Astrocyte of the spinal cord (primary cell): ENCODE measurements at regions not wholly inside any gene's neighbourhood (a gene's known extent, or its start where the extent isn't known, plus 50 kb on each side); places are given as distances from the start of the nearest gene placed in this dataset.

ENCODE experiments used
- DNase-seq: peaks from one replicate; pipeline ENCODE4 v3.0.0; 2011; ENCODE audit warnings: low read depth, low spot score
- H3K4me3 ChIP-seq: 2 replicates; pipeline ENCODE4 v1.5.1; 2011; ENCODE audit warnings: low read depth, mild to moderate bottlenecking, low read length, moderate library complexity
- CTCF ChIP-seq: IDR thresholded peaks from 2 replicates; pipeline ENCODE4 v1.5.1; 2012; ENCODE audit warnings: low read depth, mild to moderate bottlenecking, low read length, inconsistent platforms
- in situ Hi-C: cut with HindIII; loops from 2 replicates; pipeline ENCODE4 v1.10.0; 2017; ENCODE audit warnings: low sequenced_read_pairs

GRCh38 chr20:40813708-40814630 is 124.9 kb upstream of the MAFB start:
- no peak for TF ChIP-seq CTCF

GRCh38 chr20:40814631-40814960 is 125.6 kb upstream of the MAFB start:
- in situ Hi-C loops: no loop called here
- H3K4me3 ChIP-seq: no peak overlapping the region
- TF ChIP-seq CTCF: no peak
- DNase-seq: no peak

More at GRCh38 chr20:40813708-40814630, 124.9 kb upstream of the MAFB start:
- no peak for DNase-seq
- in situ Hi-C loops: no loop called here
- H3K4me3 ChIP-seq: no peak overlapping the region

- no peak overlapping the region for H3K4me3 ChIP-seq
- no peak for TF ChIP-seq CTCF
- DNase-seq: no peak
- in situ Hi-C loops: no loop called here
Observed at GRCh38 chr20:40815156-40816038, 126.4 kb upstream of the MAFB start.

GRCh38 chr20:40816039-40816352 is 127.0 kb upstream of the MAFB start:
- in situ Hi-C loops: no loop called here
- DNase-seq: peak; percentile 45
- H3K4me3 ChIP-seq: no peak overlapping the region
- no peak for TF ChIP-seq CTCF

- TF ChIP-seq CTCF: no peak
- DNase-seq: no peak
- in situ Hi-C loops: no loop called here
- H3K4me3 ChIP-seq: no peak overlapping the region
Observed at GRCh38 chr20:40821429-40821828, 132.4 kb upstream of the MAFB start.

GRCh38 chr20:40826699-40827098 is 137.7 kb upstream of the MAFB start:
- in situ Hi-C loops: no loop called here

More at GRCh38 chr20:40826699-40827098, 137.7 kb upstream of the MAFB start:
- no peak for TF ChIP-seq CTCF
- H3K4me3 ChIP-seq: no peak overlapping the region
- no peak for DNase-seq
